Omental fat pad (tissue), 3 donors: ENCODE measurements at regions not wholly inside any gene's neighbourhood (a gene's known extent, or its start where the extent isn't known, plus 50 kb on each side); places are given as distances from the start of the nearest gene placed in this dataset.
A peak's percentile ranks its signal among the peaks of the same experiment; 100 is the strongest.

Source experiments
- ATAC-seq: fragments of 150-250 bp; one replicate; pipeline ENCODE4 v1.9.1; 2016; ENCODE audit warnings: mild to moderate bottlenecking, moderate library complexity; ENCODE audit not compliant: low FRiP score
- DNase-seq: peaks from one replicate; pipeline ENCODE4 v3.0.0-alpha.2; 2019; ENCODE audit warnings: low spot score
- CTCF ChIP-seq, 3 donors: fragments of 450-650 bp; IDR thresholded peaks; one replicate each; pipeline ENCODE4 v1.5.1; 2016 to 2017; ENCODE audit warnings: antibody characterized with exemption in 3 of 3, mild to moderate bottlenecking in 3 of 3, moderate library complexity in 2 of 3

DNA sequence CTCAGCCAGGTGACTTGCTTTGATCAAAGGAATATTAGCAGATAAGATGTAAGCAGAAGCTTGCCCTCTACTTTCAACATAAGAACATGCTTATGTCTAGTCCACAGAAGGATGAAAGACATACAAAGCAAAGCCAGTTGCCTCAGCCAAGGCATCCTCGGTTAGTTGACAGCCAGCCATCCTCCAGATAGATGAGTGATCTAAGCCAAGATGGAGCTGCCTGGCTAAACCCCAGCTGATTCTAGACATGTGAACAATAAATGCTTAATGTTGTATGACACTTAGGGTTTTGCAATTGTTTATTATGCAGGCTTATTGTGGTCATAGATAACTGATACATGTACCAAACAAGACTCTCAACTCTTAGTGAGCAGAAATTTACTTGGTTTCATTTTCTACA is 157.6 kb upstream of the TMTC2 start:
- no peak for TF ChIP-seq CTCF (IDR thresholded peaks at IDR 0.05)
- DNase-seq, result no peak
- ATAC-seq, result peak; percentile 48

GRCh38 chr12:82529954-82530353 is 156.8 kb upstream of the TMTC2 start:
- ATAC-seq (no peak), DNase-seq (no peak)
- TF ChIP-seq CTCF (IDR thresholded peaks at IDR 0.05), result no peak

DNA sequence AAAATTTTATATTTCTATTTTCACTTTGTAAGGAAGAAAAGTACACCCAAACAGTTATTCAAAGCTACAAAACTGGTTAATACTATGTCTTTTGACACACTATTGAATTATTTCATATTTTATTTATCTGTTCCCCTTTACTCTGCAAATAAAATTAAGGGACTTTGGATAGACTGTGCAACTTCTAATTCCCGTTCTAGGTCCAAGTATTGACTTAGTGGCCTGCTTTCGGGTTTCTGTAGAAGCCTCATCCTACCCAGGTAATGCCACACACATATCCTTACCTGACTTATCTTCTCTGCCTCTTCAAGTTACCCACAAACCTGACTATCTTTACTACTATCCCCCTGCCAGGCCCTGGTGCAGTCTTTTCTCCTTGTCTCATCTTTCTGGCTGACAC is 156.3 kb upstream of the TMTC2 start:
- TF ChIP-seq CTCF (IDR thresholded peaks at IDR 0.05), result no peak
- no peak for ATAC-seq
- no peak for DNase-seq

DNA sequence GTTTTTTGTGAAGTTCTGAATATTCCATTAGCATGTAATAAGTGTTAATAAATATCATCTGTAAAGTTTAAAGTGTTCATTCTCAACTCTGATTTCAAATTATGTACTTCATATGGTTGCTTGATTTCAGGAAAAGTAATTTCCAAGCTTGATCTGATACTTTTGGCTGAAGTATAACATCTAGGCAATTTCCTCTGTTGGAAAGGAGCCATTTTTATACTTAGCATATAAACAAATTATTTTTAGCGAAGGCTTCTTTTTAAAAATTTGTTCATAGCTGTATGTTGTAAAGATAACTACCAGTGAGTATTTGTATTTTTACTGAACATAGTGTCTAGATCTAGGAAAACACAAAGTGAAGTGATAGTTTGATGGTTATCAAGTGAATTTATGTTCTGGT is 153.4 kb upstream of the TMTC2 start:
- no peak for TF ChIP-seq CTCF (IDR thresholded peaks at IDR 0.05)
- no peak for DNase-seq
- ATAC-seq, result no peak

DNA sequence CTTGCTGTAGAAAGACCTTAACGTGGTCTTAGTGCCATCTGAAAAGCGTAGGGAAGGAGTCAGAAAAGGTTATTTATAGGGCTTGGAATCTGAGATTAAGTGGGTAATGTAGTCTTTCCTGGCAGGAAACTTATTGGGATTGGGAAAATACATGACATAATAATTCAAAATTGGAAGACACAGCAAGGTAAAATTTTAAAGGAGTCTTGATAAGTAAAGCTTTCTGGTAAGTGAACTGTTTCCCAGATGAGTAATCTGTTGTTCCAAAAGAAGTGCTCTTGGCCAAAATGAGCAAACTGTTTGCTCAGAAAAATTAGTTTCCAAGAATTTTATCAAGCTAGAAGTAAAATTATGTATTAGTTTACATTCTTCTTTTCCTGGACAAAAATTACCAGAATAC is 149.3 kb upstream of the TMTC2 start:
- TF ChIP-seq CTCF (IDR thresholded peaks at IDR 0.05), result no peak
- ATAC-seq, result no peak
- DNase-seq, result no peak

- no peak for TF ChIP-seq CTCF (IDR thresholded peaks at IDR 0.05)
- no peak for ATAC-seq
- no peak for DNase-seq
These were observed 132.2 kb upstream of the TMTC2 start for GRCh38 chr12:82554529-82554928.

GRCh38 chr12:82555699-82556098 is 131.0 kb upstream of the TMTC2 start:
- DNase-seq (no peak), ATAC-seq (no peak)
- no peak for TF ChIP-seq CTCF (IDR thresholded peaks at IDR 0.05)
